ENCODE measurements at regions not wholly inside any gene's neighbourhood (a gene's known extent, or its start where the extent isn't known, plus 50 kb on each side); places are given as distances from the start of the nearest gene placed in this dataset.

DNA sequence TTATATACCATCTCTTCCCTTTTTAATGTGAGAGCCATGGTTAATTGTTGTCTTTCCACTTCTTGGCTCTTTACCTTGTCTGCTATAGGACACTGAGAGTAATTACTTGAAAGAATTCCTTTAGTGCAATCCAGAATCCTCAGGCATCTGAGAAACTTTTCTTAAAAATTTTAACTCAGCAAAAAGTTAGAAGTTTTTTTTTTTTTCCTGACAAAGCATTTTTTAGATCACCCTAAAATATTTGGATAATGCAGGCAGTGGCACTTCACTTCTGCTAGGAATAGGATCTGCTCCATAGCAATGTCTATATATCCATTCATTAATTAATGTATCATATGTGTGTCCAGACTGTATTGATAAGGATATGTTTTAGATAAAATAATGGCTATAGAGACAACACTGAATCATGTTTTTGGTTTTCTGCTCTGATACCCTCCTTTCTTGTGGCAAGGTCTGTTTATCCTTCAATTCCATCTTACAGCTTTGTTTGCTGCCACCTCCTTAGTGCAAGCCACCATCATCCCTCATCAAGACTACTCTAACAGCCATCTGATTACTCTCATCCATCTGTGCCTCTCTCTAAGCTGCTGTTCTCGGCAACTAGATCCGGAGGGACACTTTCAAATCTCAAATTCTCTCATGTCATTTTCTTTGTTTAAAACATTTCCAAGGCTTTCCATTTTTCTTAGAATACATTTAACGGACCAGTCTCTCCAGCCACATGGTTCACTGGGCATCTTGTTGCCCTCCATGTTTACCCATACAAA, 563.5 kb downstream of the EDEM1 start:
- TF ChIP-seq EZH2 (IDR thresholded peaks at IDR 0.05; ENCODE audit: insufficient read depth, low read length): no peak
- TF ChIP-seq, protein P1, sequence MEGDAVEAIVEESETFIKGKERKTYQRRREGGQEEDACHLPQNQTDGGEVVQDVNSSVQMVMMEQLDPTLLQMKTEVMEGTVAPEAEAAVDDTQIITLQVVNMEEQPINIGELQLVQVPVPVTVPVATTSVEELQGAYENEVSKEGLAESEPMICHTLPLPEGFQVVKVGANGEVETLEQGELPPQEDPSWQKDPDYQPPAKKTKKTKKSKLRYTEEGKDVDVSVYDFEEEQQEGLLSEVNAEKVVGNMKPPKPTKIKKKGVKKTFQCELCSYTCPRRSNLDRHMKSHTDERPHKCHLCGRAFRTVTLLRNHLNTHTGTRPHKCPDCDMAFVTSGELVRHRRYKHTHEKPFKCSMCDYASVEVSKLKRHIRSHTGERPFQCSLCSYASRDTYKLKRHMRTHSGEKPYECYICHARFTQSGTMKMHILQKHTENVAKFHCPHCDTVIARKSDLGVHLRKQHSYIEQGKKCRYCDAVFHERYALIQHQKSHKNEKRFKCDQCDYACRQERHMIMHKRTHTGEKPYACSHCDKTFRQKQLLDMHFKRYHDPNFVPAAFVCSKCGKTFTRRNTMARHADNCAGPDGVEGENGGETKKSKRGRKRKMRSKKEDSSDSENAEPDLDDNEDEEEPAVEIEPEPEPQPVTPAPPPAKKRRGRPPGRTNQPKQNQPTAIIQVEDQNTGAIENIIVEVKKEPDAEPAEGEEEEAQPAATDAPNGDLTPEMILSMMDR (IDR thresholded peaks at IDR 0.05; ENCODE audit: insufficient read depth, low read depth, low read length): no peak
- Histone ChIP-seq H3K27ac (ENCODE audit: low read depth, low read length) (no peak overlapping the region), H2AFZ (ENCODE audit: low read depth, low read length) (no peak overlapping the region), H3K27me3 (ENCODE audit: insufficient read depth, low read length) (no peaks in the 10 kb centered on the region), H3K9ac (ENCODE audit: low read length) (no peak overlapping the region), H3K4me2 (ENCODE audit: low read length) (no peak overlapping the region), H3K79me2 (ENCODE audit: insufficient read depth, low read length) (no peaks in the 10 kb centered on the region), H4K20me1 (ENCODE audit: insufficient read depth, low read length) (no peaks in the 10 kb centered on the region), H3K4me1 (ENCODE audit: insufficient read depth, low read length) (no peaks in the 10 kb centered on the region), H3K9me3 (ENCODE audit: insufficient read depth, low read depth, low read length) (no peaks in the 10 kb centered on the region), H3K4me3 (ENCODE audit: insufficient read depth, low read depth, low read length) (no peak overlapping the region), H3K36me3 (ENCODE audit: insufficient read depth, low read length) (no peaks in the 10 kb centered on the region)
- FAIRE-seq: no peak
- no peak overlapping the region for H3K27ac Mint-ChIP-seq (ENCODE audit: unreplicated experiment)
- no peaks in the 10 kb centered on the region for H3K27me3 Mint-ChIP-seq (ENCODE audit: low read depth, unreplicated experiment)
- no peak for DNase-seq (ENCODE audit: low read depth)
- H3K36me3 Mint-ChIP-seq (ENCODE audit: low read depth, unreplicated experiment): no peaks in the 10 kb centered on the region
- H3K4me1 Mint-ChIP-seq (ENCODE audit: low read depth, unreplicated experiment): no peaks in the 10 kb centered on the region
- H3K4me3 Mint-ChIP-seq (ENCODE audit: unreplicated experiment): no peak overlapping the region
- H3K9me3 Mint-ChIP-seq (ENCODE audit: unreplicated experiment): peaks cover 10% of the 10 kb centered on the region

DNA sequence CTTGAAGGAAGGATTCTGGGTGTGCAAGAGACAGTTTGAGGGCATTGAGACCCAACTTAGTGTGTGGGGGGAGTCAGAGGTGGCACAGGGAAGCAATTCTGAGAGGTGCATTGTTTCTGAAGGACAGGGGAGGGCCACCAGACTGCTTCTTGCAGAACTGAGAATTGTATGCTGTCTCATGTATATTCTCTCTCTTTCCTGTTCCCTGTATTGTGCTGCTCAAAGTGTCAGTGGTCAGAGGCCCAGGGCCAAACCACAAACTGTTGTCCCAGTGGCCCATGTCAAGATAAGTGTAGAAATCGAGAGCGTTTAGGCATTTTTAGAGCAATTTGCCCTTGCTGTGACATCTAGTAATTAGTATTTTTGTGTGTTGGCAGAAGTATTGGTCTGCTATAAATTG, 567.1 kb downstream of the EDEM1 start:
- no peaks in the 10 kb centered on the region for H3K36me3 Mint-ChIP-seq (ENCODE audit: low read depth, unreplicated experiment)
- no peaks in the 10 kb centered on the region for H4K20me1 ChIP-seq (ENCODE audit: insufficient read depth, low read length)
- no peak overlapping the region for H3K4me3 ChIP-seq (ENCODE audit: insufficient read depth, low read depth, low read length)
- TF ChIP-seq, protein P1 (IDR thresholded peaks at IDR 0.05; ENCODE audit: insufficient read depth, low read depth, low read length): no peak
- TF ChIP-seq EZH2 (IDR thresholded peaks at IDR 0.05; ENCODE audit: insufficient read depth, low read length): no peak
- no peaks in the 10 kb centered on the region for H3K36me3 ChIP-seq (ENCODE audit: insufficient read depth, low read length)
- no peaks in the 10 kb centered on the region for H3K4me1 ChIP-seq (ENCODE audit: insufficient read depth, low read length)
- no peak for DNase-seq (ENCODE audit: low read depth)
- no peak overlapping the region for H3K27ac Mint-ChIP-seq (ENCODE audit: unreplicated experiment)
- H2AFZ ChIP-seq (ENCODE audit: low read depth, low read length): no peak overlapping the region
- no peak for FAIRE-seq
- no peak overlapping the region for H3K4me3 Mint-ChIP-seq (ENCODE audit: unreplicated experiment)
- no peak overlapping the region for H3K27ac ChIP-seq (ENCODE audit: low read depth, low read length)
- H3K4me2 ChIP-seq (ENCODE audit: low read length): no peak overlapping the region
- peaks cover 10% of the 10 kb centered on the region for H3K9me3 Mint-ChIP-seq (ENCODE audit: unreplicated experiment)
- no peaks in the 10 kb centered on the region for H3K79me2 ChIP-seq (ENCODE audit: insufficient read depth, low read length)
- H3K27me3 Mint-ChIP-seq (ENCODE audit: low read depth, unreplicated experiment): no peaks in the 10 kb centered on the region
- H3K27me3 ChIP-seq (ENCODE audit: insufficient read depth, low read length): no peaks in the 10 kb centered on the region
- no peaks in the 10 kb centered on the region for H3K4me1 Mint-ChIP-seq (ENCODE audit: low read depth, unreplicated experiment)
- H3K9me3 ChIP-seq (ENCODE audit: insufficient read depth, low read depth, low read length): no peaks in the 10 kb centered on the region
- no peak overlapping the region for H3K9ac ChIP-seq (ENCODE audit: low read length)

DNA sequence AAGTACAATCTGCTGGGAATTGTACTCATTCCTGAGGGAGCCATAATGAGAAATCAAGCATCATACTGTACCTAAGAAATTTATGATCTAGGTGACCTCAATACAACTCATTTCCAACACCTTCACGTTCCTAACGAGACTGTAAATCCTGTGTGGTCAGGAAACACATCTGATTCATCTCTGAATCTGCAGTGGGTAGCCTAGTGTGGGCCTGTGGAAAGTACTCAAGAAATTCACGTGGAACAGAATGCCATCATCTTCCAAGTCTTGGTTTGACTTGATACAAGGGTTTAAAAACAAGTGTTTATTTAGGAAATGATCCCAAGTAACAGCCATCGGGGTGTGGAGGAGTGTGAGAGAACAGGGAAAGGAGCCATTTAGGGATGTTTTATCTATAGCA, 568.9 kb downstream of the EDEM1 start:
- TF ChIP-seq EZH2 (IDR thresholded peaks at IDR 0.05; ENCODE audit: insufficient read depth, low read length): no peak
- TF ChIP-seq, protein P1 (IDR thresholded peaks at IDR 0.05; ENCODE audit: insufficient read depth, low read depth, low read length): no peak
- no peak overlapping the region for H3K4me3 Mint-ChIP-seq (ENCODE audit: unreplicated experiment)
- no peaks in the 10 kb centered on the region for H3K36me3 ChIP-seq (ENCODE audit: insufficient read depth, low read length)
- H3K4me1 Mint-ChIP-seq (ENCODE audit: low read depth, unreplicated experiment): no peaks in the 10 kb centered on the region
- H3K4me1 ChIP-seq (ENCODE audit: insufficient read depth, low read length): no peaks in the 10 kb centered on the region
- DNase-seq (ENCODE audit: low read depth): no peak
- no peaks in the 10 kb centered on the region for H3K9me3 ChIP-seq (ENCODE audit: insufficient read depth, low read depth, low read length)
- peaks cover 4% of the 10 kb centered on the region for H3K9me3 Mint-ChIP-seq (ENCODE audit: unreplicated experiment)
- H3K9ac ChIP-seq (ENCODE audit: low read length): no peak overlapping the region
- H3K27ac Mint-ChIP-seq (ENCODE audit: unreplicated experiment): no peak overlapping the region
- FAIRE-seq: no peak
- H3K27me3 ChIP-seq (ENCODE audit: insufficient read depth, low read length): no peaks in the 10 kb centered on the region
- H3K36me3 Mint-ChIP-seq (ENCODE audit: low read depth, unreplicated experiment): no peaks in the 10 kb centered on the region
- H4K20me1 ChIP-seq (ENCODE audit: insufficient read depth, low read length): no peaks in the 10 kb centered on the region
- H3K27me3 Mint-ChIP-seq (ENCODE audit: low read depth, unreplicated experiment): no peaks in the 10 kb centered on the region
- no peak overlapping the region for H2AFZ ChIP-seq (ENCODE audit: low read depth, low read length)
- H3K4me3 ChIP-seq (ENCODE audit: insufficient read depth, low read depth, low read length): no peak overlapping the region
- no peaks in the 10 kb centered on the region for H3K79me2 ChIP-seq (ENCODE audit: insufficient read depth, low read length)
- H3K27ac ChIP-seq (ENCODE audit: low read depth, low read length): no peak overlapping the region
- no peak overlapping the region for H3K4me2 ChIP-seq (ENCODE audit: low read length)
